Skeletal muscle satellite cell (primary cell): ENCODE measurements at regions not wholly inside any gene's neighbourhood (a gene's known extent, or its start where the extent isn't known, plus 50 kb on each side); places are given as distances from the start of the nearest gene placed in this dataset.

ENCODE experiments used
- H3K27me3 ChIP-seq: 2 replicates; pipeline ENCODE4 v1.7.0; 2013; ENCODE audit warnings: low read length; ENCODE audit not compliant: control insufficient read depth, insufficient read depth
- H3K36me3 ChIP-seq: 2 replicates; pipeline ENCODE4 v1.7.0; 2013; ENCODE audit warnings: mild to moderate bottlenecking, control low read depth, low read length; ENCODE audit not compliant: insufficient read depth
- H3K4me1 ChIP-seq: 2 replicates; pipeline ENCODE4 v1.7.0; 2013; ENCODE audit warnings: low read length; ENCODE audit not compliant: control insufficient read depth, insufficient read depth
- H3K4me2 ChIP-seq: 2 replicates; pipeline ENCODE4 v1.7.0; 2013; ENCODE audit warnings: mild to moderate bottlenecking, low read length
- H3K4me3 ChIP-seq: 2 replicates; pipeline ENCODE4 v1.7.0; 2013; ENCODE audit warnings: low read length
- H3K9ac ChIP-seq: 2 replicates; pipeline ENCODE4 v1.7.0; 2013; ENCODE audit warnings: mild to moderate bottlenecking, low read depth, low read length, moderate library complexity
- H3K9me3 ChIP-seq: replicated peaks from 2 replicates; pipeline ENCODE4 v1.7.0; 2013; ENCODE audit warnings: mild to moderate bottlenecking, control low read depth, low read length

GRCh38 chr6:15074806-15075205 lies 171.1 kb upstream of the JARID2 start:
- Histone ChIP-seq H3K36me3 (no peaks in the 10 kb centered on the region), H3K9me3 (no peaks in the 10 kb centered on the region), H3K4me1 (no peaks in the 10 kb centered on the region), H3K9ac (no peak overlapping the region), H3K4me2 (no peak overlapping the region), H3K27me3 (no peaks in the 10 kb centered on the region), H3K4me3 (no peak overlapping the region)

GRCh38 chr6:15076565-15076964 lies 169.3 kb upstream of the JARID2 start:
- Histone ChIP-seq H3K27me3 (no peaks in the 10 kb centered on the region), H3K9me3 (no peaks in the 10 kb centered on the region), H3K4me3 (no peak overlapping the region), H3K4me1 (no peaks in the 10 kb centered on the region), H3K4me2 (no peak overlapping the region), H3K36me3 (no peaks in the 10 kb centered on the region), H3K9ac (no peak overlapping the region)

- H3K4me2 ChIP-seq, result no peak overlapping the region
- no peaks in the 10 kb centered on the region for H3K36me3 ChIP-seq
- H3K9me3 ChIP-seq, result no peaks in the 10 kb centered on the region
- H3K4me3 ChIP-seq, result no peak overlapping the region
- H3K9ac ChIP-seq, result no peak overlapping the region
- H3K4me1 ChIP-seq, result no peaks in the 10 kb centered on the region
- no peaks in the 10 kb centered on the region for H3K27me3 ChIP-seq
Measured at GRCh38 chr6:15077006-15077405, 168.9 kb upstream of the JARID2 start.

GRCh38 chr6:15077961-15078360 lies 167.9 kb upstream of the JARID2 start:
- Histone ChIP-seq H3K36me3 (no peaks in the 10 kb centered on the region), H3K4me2 (no peak overlapping the region), H3K9ac (no peak overlapping the region), H3K27me3 (no peaks in the 10 kb centered on the region), H3K9me3 (no peaks in the 10 kb centered on the region), H3K4me1 (no peaks in the 10 kb centered on the region), H3K4me3 (no peak overlapping the region)

- H3K27me3 ChIP-seq, result no peaks in the 10 kb centered on the region
- H3K4me3 ChIP-seq, result no peak overlapping the region
- H3K9ac ChIP-seq, result no peak overlapping the region
- H3K9me3 ChIP-seq, result no peaks in the 10 kb centered on the region
- no peaks in the 10 kb centered on the region for H3K4me1 ChIP-seq
- no peak overlapping the region for H3K4me2 ChIP-seq
- no peaks in the 10 kb centered on the region for H3K36me3 ChIP-seq
Measured at GRCh38 chr6:15079288-15079817, 166.5 kb upstream of the JARID2 start.

- Histone ChIP-seq H3K9me3 (no peaks in the 10 kb centered on the region), H3K4me1 (no peaks in the 10 kb centered on the region), H3K9ac (no peak overlapping the region), H3K4me3 (no peak overlapping the region), H3K36me3 (no peaks in the 10 kb centered on the region), H3K27me3 (no peaks in the 10 kb centered on the region), H3K4me2 (no peak overlapping the region)
Measured at GRCh38 chr6:15080895-15081294, 165.0 kb upstream of the JARID2 start.

GRCh38 chr6:15081447-15081846 lies 164.4 kb upstream of the JARID2 start:
- Histone ChIP-seq H3K36me3 (no peaks in the 10 kb centered on the region), H3K4me2 (no peak overlapping the region), H3K4me1 (no peaks in the 10 kb centered on the region), H3K9me3 (no peaks in the 10 kb centered on the region), H3K9ac (no peak overlapping the region), H3K4me3 (no peak overlapping the region), H3K27me3 (no peaks in the 10 kb centered on the region)

- Histone ChIP-seq H3K9ac (no peak overlapping the region), H3K36me3 (no peaks in the 10 kb centered on the region), H3K4me3 (no peak overlapping the region), H3K9me3 (no peaks in the 10 kb centered on the region), H3K4me1 (no peaks in the 10 kb centered on the region), H3K4me2 (no peak overlapping the region), H3K27me3 (no peaks in the 10 kb centered on the region)
Measured at GRCh38 chr6:15082708-15083107, 163.2 kb upstream of the JARID2 start.

GRCh38 chr6:15086348-15087158 lies 159.3 kb upstream of the JARID2 start:
- Histone ChIP-seq H3K36me3 (no peaks in the 10 kb centered on the region), H3K4me2 (no peak overlapping the region), H3K4me3 (no peak overlapping the region), H3K9me3 (no peaks in the 10 kb centered on the region), H3K27me3 (peaks cover 3% of the 10 kb centered on the region), H3K4me1 (no peaks in the 10 kb centered on the region), H3K9ac (no peak overlapping the region)

- Histone ChIP-seq H3K9me3 (no peaks in the 10 kb centered on the region), H3K36me3 (no peaks in the 10 kb centered on the region), H3K9ac (no peak overlapping the region), H3K27me3 (peaks cover 3% of the 10 kb centered on the region), H3K4me1 (no peaks in the 10 kb centered on the region), H3K4me3 (no peak overlapping the region), H3K4me2 (no peak overlapping the region)
Measured at GRCh38 chr6:15087186-15087589, 158.7 kb upstream of the JARID2 start.

GRCh38 chr6:15088904-15089568 lies 156.8 kb upstream of the JARID2 start:
- Histone ChIP-seq H3K36me3 (no peaks in the 10 kb centered on the region), H3K4me2 (no peak overlapping the region), H3K27me3 (peaks cover 3% of the 10 kb centered on the region), H3K9me3 (no peaks in the 10 kb centered on the region), H3K4me1 (no peaks in the 10 kb centered on the region), H3K9ac (no peak overlapping the region), H3K4me3 (no peak overlapping the region)
